ENCODE measurements at regions not wholly inside any gene's neighbourhood (a gene's known extent, or its start where the extent isn't known, plus 50 kb on each side); places are given as distances from the start of the nearest gene placed in this dataset.

- no peak for TF ChIP-seq CHD7 (IDR thresholded peaks at IDR 0.05; ENCODE audit: insufficient replicate concordance, low read length)
- TF ChIP-seq TEAD4 (IDR thresholded peaks at IDR 0.05; ENCODE audit: low read depth, low read length), result no peak
Measured at GRCh38 chr14:105660816-105661531, 134.6 kb downstream of the TMEM121 start (continued).

All from H1 (cell line).